ENCODE measurements at regions not wholly inside any gene's neighbourhood (a gene's known extent, or its start where the extent isn't known, plus 50 kb on each side); places are given as distances from the start of the nearest gene placed in this dataset.

- peak in 1 of 2 donors; percentile 50 for DNase-seq (ENCODE audit: low read depth in 2 of 2)
Measured at GRCh38 chr5:158406884-158407823, 548.2 kb upstream of the CLINT1 start.

GRCh38 chr5:158398360-158399201 is 539.6 kb upstream of the CLINT1 start:
- DNase-seq (ENCODE audit: low read depth in 2 of 2): no peak

GRCh38 chr5:158397278-158397677 is 538.3 kb upstream of the CLINT1 start:
- DNase-seq (ENCODE audit: low read depth in 2 of 2): no peak

- DNase-seq (ENCODE audit: low read depth in 2 of 2): no peak
Measured at GRCh38 chr5:158394102-158394501, 535.2 kb upstream of the CLINT1 start.

- DNase-seq (ENCODE audit: low read depth in 2 of 2): peak in 1 of 2 donors; percentile 24
Measured at GRCh38 chr5:158393457-158393856, 534.5 kb upstream of the CLINT1 start.

GRCh38 chr5:158392753-158393152 is 533.8 kb upstream of the CLINT1 start:
- no peak for DNase-seq (ENCODE audit: low read depth in 2 of 2)

GRCh38 chr5:158390577-158390976 is 531.6 kb upstream of the CLINT1 start:
- DNase-seq (ENCODE audit: low read depth in 2 of 2): peak; percentile 72 to 96

- no peak for DNase-seq (ENCODE audit: low read depth in 2 of 2)
Measured at GRCh38 chr5:158389786-158390185, 530.8 kb upstream of the CLINT1 start.

GRCh38 chr5:158388021-158388420 is 529.1 kb upstream of the CLINT1 start:
- DNase-seq (ENCODE audit: low read depth in 2 of 2): no peak

GRCh38 chr5:158387499-158387898 is 528.6 kb upstream of the CLINT1 start:
- no peak for DNase-seq (ENCODE audit: low read depth in 2 of 2)

GRCh38 chr5:158385982-158386381 is 527.0 kb upstream of the CLINT1 start:
- no peak for DNase-seq (ENCODE audit: low read depth in 2 of 2)

- peak in 1 of 2 donors; percentile 88 for DNase-seq (ENCODE audit: low read depth in 2 of 2)
Measured at GRCh38 chr5:158384535-158385481, 525.9 kb upstream of the CLINT1 start.

- no peak for DNase-seq (ENCODE audit: low read depth in 2 of 2)
Measured at GRCh38 chr5:158383486-158383885, 524.5 kb upstream of the CLINT1 start.

- peak; percentile 64 to 92 for DNase-seq (ENCODE audit: low read depth in 2 of 2)
Measured at GRCh38 chr5:158382473-158382872, 523.5 kb upstream of the CLINT1 start.

GRCh38 chr5:158381614-158382160 is 522.7 kb upstream of the CLINT1 start:
- no peak for DNase-seq (ENCODE audit: low read depth in 2 of 2)

- no peak for DNase-seq (ENCODE audit: low read depth in 2 of 2)
Measured at GRCh38 chr5:158380661-158381060, 521.7 kb upstream of the CLINT1 start.

GRCh38 chr5:158378931-158379330 is 520.0 kb upstream of the CLINT1 start:
- DNase-seq (ENCODE audit: low read depth in 2 of 2): no peak

- DNase-seq (ENCODE audit: low read depth in 2 of 2): no peak
Measured at GRCh38 chr5:158376679-158377078, 517.7 kb upstream of the CLINT1 start.

GRCh38 chr5:158375531-158375930 is 516.6 kb upstream of the CLINT1 start:
- DNase-seq (ENCODE audit: low read depth in 2 of 2): peak in 1 of 2 donors; percentile 31

- DNase-seq (ENCODE audit: low read depth in 2 of 2): no peak
Measured at GRCh38 chr5:158373608-158374395, 514.9 kb upstream of the CLINT1 start.
